IMR-90 (cell line): ENCODE measurements at regions not wholly inside any gene's neighbourhood (a gene's known extent, or its start where the extent isn't known, plus 50 kb on each side); places are given as distances from the start of the nearest gene placed in this dataset.
"Not testable (repeated sequence)": the region's sequence is repeated elsewhere in the genome, so short reads cannot be mapped to it uniquely, and the experiment has no call there.

Experiments
- ATAC-seq: fragments of 200-7000 bp; cut with Tn5 transposase; 2 replicates; pipeline ENCODE4 v1.9.1; 2020; ENCODE audit warnings: low read depth, mild to moderate bottlenecking, moderate library complexity
- BruUV-seq: library from RNA; stranded (reverse); fragments of 400-500 nt; replicated peaks from 2 replicates; lab custom pipeline; 2021; lab: Mats Ljungman, UMichigan
- CTCF ChIA-PET: fragments of 300-600 bp; formaldehyde crosslinking; extraction: SDS; loops from one replicate; lab custom pipeline; 2021; ENCODE audit warnings: antibody characterized with exemption; lab: Yijun Ruan, JAX
- POLR2A ChIA-PET: fragments of 300-600 bp; sonication (Branson Sonifier 250); formaldehyde crosslinking; loops from one replicate; lab custom pipeline; 2022; ENCODE audit warnings: antibody characterized with exemption; ENCODE audit not compliant: unreplicated experiment; lab: Charles Lee
- DNase-seq: peaks from one replicate; pipeline ENCODE4 v3.0.0; 2013
- H2AFZ ChIP-seq: replicated peaks from 2 replicates; pipeline ENCODE3; 2013; ENCODE audit warnings: low read length, mild to moderate bottlenecking; ENCODE audit not compliant: poor library complexity
- H2AK5ac ChIP-seq: 2 replicates; pipeline ENCODE4 v1.6.1; 2013; ENCODE audit warnings: low read depth, low read length, inconsistent platforms
- H2AK9ac ChIP-seq: replicated peaks from 2 replicates; pipeline ENCODE3; 2013; ENCODE audit warnings: mild to moderate bottlenecking, low read depth, low read length, moderate library complexity; ENCODE audit not compliant: poor library complexity
- H2BK120ac ChIP-seq: 2 replicates; pipeline ENCODE4 v1.6.1; 2013; ENCODE audit warnings: low read depth, low read length, inconsistent platforms
- H2BK15ac ChIP-seq: 3 replicates; pipeline ENCODE4 v1.6.1; 2013; ENCODE audit warnings: low read depth, low read length, inconsistent platforms
- H2BK20ac ChIP-seq: 2 replicates; pipeline ENCODE4 v1.6.1; 2013; ENCODE audit warnings: low read depth, mild to moderate bottlenecking, inconsistent platforms, low read length, moderate library complexity
- H2BK5ac ChIP-seq: 2 replicates; pipeline ENCODE4 v1.6.1; 2013; ENCODE audit warnings: mild to moderate bottlenecking, low read depth, low read length, inconsistent platforms; ENCODE audit not compliant: poor library complexity, severe bottlenecking
- H3K14ac ChIP-seq: replicated peaks from 2 replicates; pipeline ENCODE4 v1.6.1; 2013; ENCODE audit warnings: low read depth, low read length, inconsistent platforms
- H3K18ac ChIP-seq: 2 replicates; pipeline ENCODE4 v1.6.1; 2013; ENCODE audit warnings: low read depth, low read length, control low read depth
- H3K23ac ChIP-seq: 2 replicates; pipeline ENCODE4 v1.6.1; 2013; ENCODE audit warnings: low read depth, low read length, inconsistent platforms
- H3K27ac ChIP-seq: 2 replicates; pipeline ENCODE4 v1.5.1; 2013; ENCODE audit warnings: mild to moderate bottlenecking, control low read depth, low read length; ENCODE audit not compliant: insufficient read depth
- H3K27me3 ChIP-seq: 2 replicates; pipeline ENCODE4 v1.6.1; 2013; ENCODE audit warnings: low read length; ENCODE audit not compliant: control insufficient read depth, insufficient read depth
- H3K36me3 ChIP-seq: 2 replicates; pipeline ENCODE4 v1.6.1; 2013; ENCODE audit warnings: low read length, mixed read lengths; ENCODE audit not compliant: control insufficient read depth, insufficient read depth
- H3K4ac ChIP-seq: 2 replicates; pipeline ENCODE4 v1.6.1; 2013; ENCODE audit warnings: low read depth, low read length, inconsistent platforms
- H3K4me1 ChIP-seq: 2 replicates; pipeline ENCODE4 v1.6.1; 2013; ENCODE audit warnings: low read length, mixed read lengths; ENCODE audit not compliant: control insufficient read depth, insufficient read depth
- H3K4me2 ChIP-seq: 2 replicates; pipeline ENCODE4 v1.6.1; 2013; ENCODE audit warnings: low read depth, mild to moderate bottlenecking, control low read depth, low read length, moderate library complexity
- H3K4me3 ChIP-seq: 2 replicates; pipeline ENCODE4 v1.5.1; 2013; ENCODE audit warnings: low read depth, mild to moderate bottlenecking, control low read depth, low read length, moderate library complexity; ENCODE audit not compliant: insufficient read depth
- H3K56ac ChIP-seq: 2 replicates; pipeline ENCODE4 v1.6.1; 2013; ENCODE audit warnings: low read length, inconsistent platforms; ENCODE audit not compliant: insufficient read depth; ENCODE audit errors: extremely low read depth
- H3K79me1 ChIP-seq, 2 experiments: 2 replicates each; pipeline ENCODE4 v1.6.1; 2013; ENCODE audit warnings: low read length in 2 of 2, inconsistent platforms in 1 of 2, low read depth in 1 of 2
- H3K9ac ChIP-seq: 2 replicates; pipeline ENCODE4 v1.6.1; 2013; ENCODE audit warnings: low read depth, low read length, control low read depth
- H3K9me1 ChIP-seq: 2 replicates; pipeline ENCODE4 v1.6.1; 2013; ENCODE audit warnings: low read length, inconsistent platforms; ENCODE audit not compliant: insufficient read depth
- H3K9me3 ChIP-seq: 2 replicates; pipeline ENCODE4 v1.6.1; 2013; ENCODE audit warnings: low read length; ENCODE audit not compliant: control insufficient read depth, insufficient read depth
- H4K20me1 ChIP-seq: 2 replicates; pipeline ENCODE4 v1.6.1; 2013; ENCODE audit warnings: low read length, inconsistent platforms; ENCODE audit not compliant: insufficient read depth
- H4K5ac ChIP-seq: 2 replicates; pipeline ENCODE4 v1.6.1; 2013; ENCODE audit warnings: mild to moderate bottlenecking, low read depth, low read length, control low read depth
- H4K8ac ChIP-seq, 2 experiments: 2 replicates each; pipeline ENCODE4 v1.6.1; 2013; ENCODE audit warnings: low read depth in 2 of 2, low read length in 2 of 2, control low read depth in 1 of 2, inconsistent platforms in 1 of 2
- H4K91ac ChIP-seq: 2 replicates; pipeline ENCODE4 v1.6.1; 2013; ENCODE audit warnings: low read depth, low read length, inconsistent platforms; ENCODE audit not compliant: insufficient read depth
- WGBS, 2 experiments: methylation state at CpG; one replicate each; pipeline versions ENCODE4 v1.1.5 to v1.1.7; 2013; ENCODE audit warnings: missing lambda C conversion rate in 2 of 2; ENCODE audit not compliant: insufficient read length in 1 of 2; ENCODE audit errors: extremely low coverage in 2 of 2; 5-methylcytosine and 5-hydroxymethylcytosine counted together
- dilution Hi-C: fragments of 300-500 bp; cut with HindIII; formaldehyde crosslinking; loops from one replicate; pipeline ENCODE4 v1.14.3; 2018; ENCODE audit warnings: low sequenced_read_pairs; ENCODE audit not compliant: unreplicated experiment
- in situ Hi-C: fragments of 300-500 bp; cut with MboI; formaldehyde crosslinking; loops from 3 replicates; pipeline ENCODE4 v1.14.3; 2019; ENCODE audit warnings: low sequenced_read_pairs, inconsistent platforms, mixed read lengths
- intact Hi-C: fragments of 100-400 bp; cut with micrococcal nuclease; formaldehyde crosslinking; loops from 2 replicates; pipeline ENCODE4 v1.10.0; 2022

GRCh38 chr10:30537158-30537557 lies 92.4 kb downstream of the LYZL2 start:
- H2AFZ ChIP-seq, H3K18ac ChIP-seq, H3K27me3 ChIP-seq, H3K4me2 ChIP-seq, intact Hi-C loops, H2BK20ac ChIP-seq, DNase-seq, in situ Hi-C loops, dilution Hi-C loops, H3K9me3 ChIP-seq, H3K36me3 ChIP-seq, H2BK15ac ChIP-seq, ATAC-seq, H3K4me3 ChIP-seq, H2BK5ac ChIP-seq, POLR2A ChIA-PET, H3K9me1 ChIP-seq, H3K4ac ChIP-seq, H3K9ac ChIP-seq, H3K27ac ChIP-seq, H4K20me1 ChIP-seq, H4K5ac ChIP-seq, H3K79me1 ChIP-seq, H2BK120ac ChIP-seq, BruUV-seq, H3K56ac ChIP-seq, H3K4me1 ChIP-seq, H3K23ac ChIP-seq, H3K14ac ChIP-seq, H2AK5ac ChIP-seq, H4K91ac ChIP-seq, H2AK9ac ChIP-seq, H4K8ac ChIP-seq: not testable (repeated sequence)
- CTCF ChIA-PET = interaction anchor here (1.2 kb wide), 1 partner anchor 54 kb away, joined by 3 read pairs; no protein-coding TSS in a partner anchor
- no CpG with 5 or more reads among the region's 1 CpG for WGBS, 2 experiments
